DOHH2 (cell line): ENCODE measurements at regions not wholly inside any gene's neighbourhood (a gene's known extent, or its start where the extent isn't known, plus 50 kb on each side); places are given as distances from the start of the nearest gene placed in this dataset.

Source experiments
- EZH2phosphoT487 ChIP-seq: fragments of 200-600 bp; sonication (generic); IDR thresholded peaks from 2 replicates; pipeline ENCODE4 v1.6.1; 2017; ENCODE audit warnings: borderline replicate concordance, mild to moderate bottlenecking, antibody characterized with exemption, low read length, moderate library complexity, mixed read lengths
- TF ChIP-seq, protein P1 (sequence below): fragments of 200-600 bp; sonication (generic); IDR thresholded peaks from one replicate; pipeline ENCODE4 v1.5.1; 2014; ENCODE audit warnings: antibody characterized with exemption, mild to moderate bottlenecking, low read depth, low read length; ENCODE audit not compliant: poor library complexity, severe bottlenecking

DNA sequence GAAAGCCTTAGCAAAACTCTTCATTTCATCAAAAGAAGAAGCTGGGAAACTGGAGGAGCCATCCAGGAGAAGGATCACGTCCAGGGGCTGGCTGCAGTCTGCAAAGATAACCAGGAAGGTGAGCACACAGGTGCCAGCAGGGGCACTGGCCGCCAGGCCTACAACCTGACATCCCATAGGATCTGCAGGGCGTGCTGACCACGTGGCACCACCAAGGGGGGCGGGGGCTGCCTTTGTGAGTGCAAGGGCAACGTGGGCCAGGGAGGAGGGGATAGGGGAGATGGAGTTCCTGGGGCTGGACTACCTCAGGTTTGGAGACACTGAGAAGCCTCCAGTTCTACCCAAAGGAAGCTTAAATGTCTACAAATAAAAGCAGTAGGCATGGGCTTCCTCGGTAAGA lies 102.7 kb upstream of the CCT8L2 start:
- TF ChIP-seq, protein P1, sequence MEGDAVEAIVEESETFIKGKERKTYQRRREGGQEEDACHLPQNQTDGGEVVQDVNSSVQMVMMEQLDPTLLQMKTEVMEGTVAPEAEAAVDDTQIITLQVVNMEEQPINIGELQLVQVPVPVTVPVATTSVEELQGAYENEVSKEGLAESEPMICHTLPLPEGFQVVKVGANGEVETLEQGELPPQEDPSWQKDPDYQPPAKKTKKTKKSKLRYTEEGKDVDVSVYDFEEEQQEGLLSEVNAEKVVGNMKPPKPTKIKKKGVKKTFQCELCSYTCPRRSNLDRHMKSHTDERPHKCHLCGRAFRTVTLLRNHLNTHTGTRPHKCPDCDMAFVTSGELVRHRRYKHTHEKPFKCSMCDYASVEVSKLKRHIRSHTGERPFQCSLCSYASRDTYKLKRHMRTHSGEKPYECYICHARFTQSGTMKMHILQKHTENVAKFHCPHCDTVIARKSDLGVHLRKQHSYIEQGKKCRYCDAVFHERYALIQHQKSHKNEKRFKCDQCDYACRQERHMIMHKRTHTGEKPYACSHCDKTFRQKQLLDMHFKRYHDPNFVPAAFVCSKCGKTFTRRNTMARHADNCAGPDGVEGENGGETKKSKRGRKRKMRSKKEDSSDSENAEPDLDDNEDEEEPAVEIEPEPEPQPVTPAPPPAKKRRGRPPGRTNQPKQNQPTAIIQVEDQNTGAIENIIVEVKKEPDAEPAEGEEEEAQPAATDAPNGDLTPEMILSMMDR = no peak
- TF ChIP-seq EZH2phosphoT487 = no peak
